ENCODE measurements at regions not wholly inside any gene's neighbourhood (a gene's known extent, or its start where the extent isn't known, plus 50 kb on each side); places are given as distances from the start of the nearest gene placed in this dataset.

DNA sequence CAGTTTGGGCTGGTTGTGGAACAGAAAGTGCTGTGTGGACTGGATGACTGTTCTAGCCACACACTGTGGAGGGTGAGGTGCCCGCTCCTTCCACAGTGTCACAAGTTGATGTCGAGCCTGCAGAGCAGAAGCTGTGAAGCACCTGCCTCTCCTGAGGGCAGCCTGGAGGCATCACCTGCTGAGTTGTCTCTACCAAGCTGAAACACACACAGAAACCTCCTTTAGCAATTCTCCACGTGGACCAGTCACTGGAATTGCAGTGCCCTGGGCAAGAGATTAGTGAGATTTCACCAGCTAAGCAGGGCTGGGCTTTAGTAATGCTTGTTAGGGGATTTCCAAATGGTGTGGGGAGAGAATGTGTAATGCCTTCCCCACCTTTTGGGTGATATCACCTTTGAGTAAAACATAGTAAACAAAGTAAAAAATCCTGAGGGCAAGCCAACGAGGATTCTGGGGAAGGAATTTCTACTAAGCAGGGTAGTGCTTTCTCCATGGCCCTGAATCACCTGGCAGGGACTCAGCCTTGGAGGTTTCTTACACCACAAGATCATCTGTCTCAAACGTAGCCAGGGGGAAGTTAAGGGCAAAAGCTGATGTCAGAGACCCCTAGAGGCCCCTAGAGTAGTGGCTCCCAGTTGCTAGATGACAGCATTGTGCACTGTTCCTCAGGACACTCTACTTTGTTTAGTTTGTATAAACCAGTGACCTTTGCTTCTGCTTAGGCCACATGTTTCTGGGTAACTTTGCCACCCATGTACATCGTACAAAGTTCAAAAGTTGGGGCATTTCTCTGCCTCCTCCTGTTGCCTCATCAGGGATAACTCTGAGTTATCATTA lies 233.1 kb upstream of the IGFBP3 start:
- TF ChIP-seq, protein P1, sequence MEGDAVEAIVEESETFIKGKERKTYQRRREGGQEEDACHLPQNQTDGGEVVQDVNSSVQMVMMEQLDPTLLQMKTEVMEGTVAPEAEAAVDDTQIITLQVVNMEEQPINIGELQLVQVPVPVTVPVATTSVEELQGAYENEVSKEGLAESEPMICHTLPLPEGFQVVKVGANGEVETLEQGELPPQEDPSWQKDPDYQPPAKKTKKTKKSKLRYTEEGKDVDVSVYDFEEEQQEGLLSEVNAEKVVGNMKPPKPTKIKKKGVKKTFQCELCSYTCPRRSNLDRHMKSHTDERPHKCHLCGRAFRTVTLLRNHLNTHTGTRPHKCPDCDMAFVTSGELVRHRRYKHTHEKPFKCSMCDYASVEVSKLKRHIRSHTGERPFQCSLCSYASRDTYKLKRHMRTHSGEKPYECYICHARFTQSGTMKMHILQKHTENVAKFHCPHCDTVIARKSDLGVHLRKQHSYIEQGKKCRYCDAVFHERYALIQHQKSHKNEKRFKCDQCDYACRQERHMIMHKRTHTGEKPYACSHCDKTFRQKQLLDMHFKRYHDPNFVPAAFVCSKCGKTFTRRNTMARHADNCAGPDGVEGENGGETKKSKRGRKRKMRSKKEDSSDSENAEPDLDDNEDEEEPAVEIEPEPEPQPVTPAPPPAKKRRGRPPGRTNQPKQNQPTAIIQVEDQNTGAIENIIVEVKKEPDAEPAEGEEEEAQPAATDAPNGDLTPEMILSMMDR (conservative IDR thresholded peaks at IDR 0.05; ENCODE audit: low read depth, low read length), result no peak
- TF ChIP-seq, protein P2, sequence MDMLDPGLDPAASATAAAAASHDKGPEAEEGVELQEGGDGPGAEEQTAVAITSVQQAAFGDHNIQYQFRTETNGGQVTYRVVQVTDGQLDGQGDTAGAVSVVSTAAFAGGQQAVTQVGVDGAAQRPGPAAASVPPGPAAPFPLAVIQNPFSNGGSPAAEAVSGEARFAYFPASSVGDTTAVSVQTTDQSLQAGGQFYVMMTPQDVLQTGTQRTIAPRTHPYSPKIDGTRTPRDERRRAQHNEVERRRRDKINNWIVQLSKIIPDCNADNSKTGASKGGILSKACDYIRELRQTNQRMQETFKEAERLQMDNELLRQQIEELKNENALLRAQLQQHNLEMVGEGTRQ (IDR thresholded peaks at IDR 0.05; ENCODE audit: low read depth, low read length), result no peak

Data from IMR-90 (cell line).